ENCODE measurements at regions not wholly inside any gene's neighbourhood (a gene's known extent, or its start where the extent isn't known, plus 50 kb on each side); places are given as distances from the start of the nearest gene placed in this dataset.

DNA sequence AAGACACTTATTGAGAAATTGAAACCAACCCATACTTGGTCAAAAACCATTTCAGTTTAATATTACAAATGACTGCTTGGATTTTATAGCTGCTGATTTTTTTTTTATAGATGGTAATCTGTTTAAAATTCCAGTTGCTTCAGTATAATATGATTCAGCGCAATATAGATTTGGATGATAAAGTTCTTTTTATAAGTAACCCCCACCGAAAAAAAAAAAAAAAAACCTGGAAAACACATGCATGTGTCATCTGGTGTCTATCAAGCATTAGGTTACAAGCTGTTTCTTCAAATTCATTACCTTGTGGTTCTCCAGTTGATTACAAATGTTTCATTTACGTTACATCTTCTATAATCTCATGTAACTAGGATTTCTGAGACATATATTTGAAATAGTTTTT is 356.6 kb upstream of the ROBO2 start:
- WGBS (ENCODE audit: insufficient coverage, low coverage, missing lambda C conversion rate), result 0% methylated on average over 2 of the region's 3 CpGs
- Histone ChIP-seq H2AFZ (ENCODE audit: low read depth, low read length) (no peak overlapping the region), H3K4me2 (ENCODE audit: insufficient read depth, low read length) (no peak overlapping the region), H4K20me1 (replicated peaks; ENCODE audit: control insufficient read depth, insufficient read depth, low read length) (no peaks in the 10 kb centered on the region), H3K4me1 (replicated peaks in 1 of 2; ENCODE audit: control insufficient read depth in 2 of 2, insufficient read depth in 2 of 2, low read length in 2 of 2) (no peaks in the 10 kb centered on the region), H3K27me3 (ENCODE audit: control insufficient read depth in 2 of 2, insufficient read depth in 2 of 2, low read length in 2 of 2) (no peaks in the 10 kb centered on the region), H3K79me2 (ENCODE audit: control insufficient read depth, insufficient read depth, low read length) (no peaks in the 10 kb centered on the region), H3K4me3 (no peak overlapping the region), H3K9me3 (replicated peaks; ENCODE audit: control insufficient read depth, insufficient read depth, low read depth, low read length) (no peaks in the 10 kb centered on the region), H3K9me1 (ENCODE audit: control insufficient read depth, insufficient read depth, low read length) (no peaks in the 10 kb centered on the region), H3K9ac (ENCODE audit: insufficient read depth in 1 of 2, low read depth in 2 of 2, low read length in 2 of 2) (no peak overlapping the region), H3K27ac (ENCODE audit: extremely low read depth, low read depth, low read length) (no peak overlapping the region), H3K36me3 (ENCODE audit: control insufficient read depth, insufficient read depth, low read length) (no peaks in the 10 kb centered on the region)
- ATAC-seq (no peak), DNase-seq (ENCODE audit: extremely low read depth in 1 of 4, low spot score in 3 of 4) (no peak), FAIRE-seq (no peak)
- POLR2A ChIA-PET, result no interaction called here
- CTCF ChIA-PET (ENCODE audit: low intra/inter-chr PET ratio), result no interaction called here
- in situ Hi-C loops (cut with MboI) (no loop called here), intact Hi-C loops (cut with micrococcal nuclease) (no loop called here)
- BruUV-seq (replicated peaks), result no TSS peak
- TF ChIP-seq FOXA3 (CRISPR knock-in tag; conservative IDR thresholded peaks at IDR 0.05 in 1 of 2, IDR thresholded peaks at IDR 0.05 in 1 of 2) (no peak), MLX (CRISPR knock-in tag; conservative IDR thresholded peaks at IDR 0.05) (no peak), MEF2D (tag; conservative IDR thresholded peaks at IDR 0.05; ENCODE audit: low read depth) (no peak), SMAD4 (CRISPR knock-in tag; conservative IDR thresholded peaks at IDR 0.05) (no peak), MEF2A (IDR thresholded peaks at IDR 0.05; ENCODE audit: control insufficient read depth, low read depth, low read length) (no peak), OTX1 (CRISPR knock-in tag; IDR thresholded peaks at IDR 0.05) (no peak), GATAD2A (IDR thresholded peaks at IDR 0.05) (no peak)

All from K562 (cell line).